NOMO-1 treated with DMSO at 0.1 percent for 48 hours (cell line): ENCODE measurements at regions not wholly inside any gene's neighbourhood (a gene's known extent, or its start where the extent isn't known, plus 50 kb on each side); places are given as distances from the start of the nearest gene placed in this dataset.
"Not testable (repeated sequence)": the region's sequence is repeated elsewhere in the genome, so short reads cannot be mapped to it uniquely, and the experiment has no call there.

Experiments
- DNase-seq: peaks from one replicate; lab custom pipeline; 2025; ENCODE audit not compliant: unreplicated experiment; lab: John Stamatoyannopoulos, UW

- DNase-seq, result no peak
These were observed 213.6 kb upstream of the SESN3 start for GRCh38 chr11:95444309-95445241.

GRCh38 chr11:95443386-95443785 lies 212.4 kb upstream of the SESN3 start:
- peak; percentile 44 for DNase-seq

GRCh38 chr11:95442531-95443050 lies 211.6 kb upstream of the SESN3 start:
- no peak for DNase-seq

- DNase-seq, result no peak
These were observed 204.8 kb upstream of the SESN3 start for GRCh38 chr11:95435628-95436353.

- no peak for DNase-seq
These were observed 204.2 kb upstream of the SESN3 start for GRCh38 chr11:95435192-95435591.

- DNase-seq, result no peak
These were observed 203.6 kb upstream of the SESN3 start for GRCh38 chr11:95434489-95435057.

- DNase-seq, result no peak
These were observed 203.0 kb upstream of the SESN3 start for GRCh38 chr11:95434009-95434408.

- no peak for DNase-seq
These were observed 201.9 kb upstream of the SESN3 start for GRCh38 chr11:95432714-95433503.

- DNase-seq, result no peak
These were observed 198.4 kb upstream of the SESN3 start for GRCh38 chr11:95429376-95429907.

GRCh38 chr11:95426823-95427462 lies 195.9 kb upstream of the SESN3 start:
- DNase-seq, result no peak

GRCh38 chr11:95419915-95420314 lies 188.9 kb upstream of the SESN3 start:
- DNase-seq, result no peak

GRCh38 chr11:95418916-95419315 lies 187.9 kb upstream of the SESN3 start:
- DNase-seq, result no peak

- DNase-seq, result no peak
These were observed 186.8 kb upstream of the SESN3 start for GRCh38 chr11:95417832-95418231.

GRCh38 chr11:95415837-95416304 lies 184.9 kb upstream of the SESN3 start:
- DNase-seq, result no peak

GRCh38 chr11:95414217-95414616 lies 183.2 kb upstream of the SESN3 start:
- no peak for DNase-seq

- no peak for DNase-seq
These were observed 182.8 kb upstream of the SESN3 start for GRCh38 chr11:95413761-95414160.

- no peak for DNase-seq
These were observed 182.0 kb upstream of the SESN3 start for GRCh38 chr11:95413021-95413420.

- no peak for DNase-seq
These were observed 181.1 kb upstream of the SESN3 start for GRCh38 chr11:95412074-95412473.

- DNase-seq, result not testable (repeated sequence)
These were observed 179.7 kb upstream of the SESN3 start for GRCh38 chr11:95410707-95411106.

GRCh38 chr11:95406271-95406670 lies 175.3 kb upstream of the SESN3 start:
- no peak for DNase-seq
